Bronchial epithelial cell (primary cell): ENCODE measurements at regions not wholly inside any gene's neighbourhood (a gene's known extent, or its start where the extent isn't known, plus 50 kb on each side); places are given as distances from the start of the nearest gene placed in this dataset.

ENCODE experiments used
- DNase-seq: peaks from one replicate; pipeline ENCODE4 v3.0.0-alpha.2; 2010; ENCODE audit warnings: low read depth
- FAIRE-seq: peaks from 2 replicates; lab custom pipeline; 2011; peaks lifted over from hg19 to GRCh38; lab: Jason Lieb, UNC
- H3K27me3 ChIP-seq: 2 replicates; pipeline ENCODE4 v1.5.1; 2011; ENCODE audit warnings: low read length; ENCODE audit not compliant: control insufficient read depth, insufficient read depth
- H3K36me3 ChIP-seq: 2 replicates; pipeline ENCODE4 v1.5.1; 2011; ENCODE audit warnings: low read length; ENCODE audit not compliant: control insufficient read depth, insufficient read depth
- H3K4me3 ChIP-seq: 2 replicates; pipeline ENCODE4 v1.5.1; 2011; ENCODE audit warnings: mild to moderate bottlenecking, low read depth, low read length, control low read depth
- CTCF ChIP-seq: IDR thresholded peaks from 2 replicates; pipeline ENCODE4 v1.5.1; 2011; ENCODE audit warnings: mild to moderate bottlenecking, moderate library complexity, low read length, control low read depth, inconsistent platforms; ENCODE audit not compliant: insufficient read depth, severe bottlenecking

DNA sequence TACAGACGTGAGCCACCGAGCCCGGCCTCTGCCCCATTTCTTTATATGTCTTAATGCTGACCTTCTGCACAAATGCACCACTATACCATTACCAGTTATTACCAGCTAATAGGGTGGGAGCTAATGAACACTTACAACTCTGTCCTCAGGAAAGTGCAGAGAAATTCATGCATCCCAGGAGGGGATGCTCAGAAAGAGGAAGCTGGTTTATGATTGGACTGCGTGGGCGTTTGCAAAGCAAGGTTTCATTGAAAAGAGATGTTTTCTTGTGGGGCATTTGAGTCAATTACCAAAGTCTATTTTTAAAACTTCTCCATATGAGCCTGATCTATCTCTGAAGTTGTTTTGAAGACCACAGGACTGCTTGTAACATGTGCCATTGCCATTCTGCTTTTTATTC, 417.7 kb upstream of the CELF2 start:
- FAIRE-seq = no peak
- no peak overlapping the region for H3K4me3 ChIP-seq
- DNase-seq = no peak
- H3K36me3 ChIP-seq = no peaks in the 10 kb centered on the region
- H3K27me3 ChIP-seq = no peaks in the 10 kb centered on the region
- no peak for TF ChIP-seq CTCF

GRCh38 chr10:10605551-10606081, 412.1 kb upstream of the CELF2 start:
- no peak for TF ChIP-seq CTCF
- DNase-seq (peak; percentile 3), FAIRE-seq (no peak)
- no peaks in the 10 kb centered on the region for H3K27me3 ChIP-seq
- H3K4me3 ChIP-seq = no peak overlapping the region
- no peaks in the 10 kb centered on the region for H3K36me3 ChIP-seq

- no peak for FAIRE-seq
Measured at GRCh38 chr10:10609379-10609955, 408.2 kb upstream of the CELF2 start.

GRCh38 chr10:10610171-10610570, 407.5 kb upstream of the CELF2 start:
- FAIRE-seq (no peak), DNase-seq (no peak)
- Histone ChIP-seq H3K36me3 (no peaks in the 10 kb centered on the region), H3K4me3 (no peak overlapping the region), H3K27me3 (no peaks in the 10 kb centered on the region)
- TF ChIP-seq CTCF = no peak

More at GRCh38 chr10:10609379-10609955, 408.2 kb upstream of the CELF2 start:
- H3K4me3 ChIP-seq = no peak overlapping the region
- H3K27me3 ChIP-seq = no peaks in the 10 kb centered on the region
- H3K36me3 ChIP-seq = no peaks in the 10 kb centered on the region
- no peak for DNase-seq
- TF ChIP-seq CTCF = no peak

- no peaks in the 10 kb centered on the region for H3K27me3 ChIP-seq
- FAIRE-seq = no peak
- TF ChIP-seq CTCF = no peak
- no peaks in the 10 kb centered on the region for H3K36me3 ChIP-seq
- DNase-seq = no peak
- H3K4me3 ChIP-seq = no peak overlapping the region
Measured at GRCh38 chr10:10612151-10612550, 405.5 kb upstream of the CELF2 start.
